ENCODE measurements at regions not wholly inside any gene's neighbourhood (a gene's known extent, or its start where the extent isn't known, plus 50 kb on each side); places are given as distances from the start of the nearest gene placed in this dataset.

- no peak for DNase-seq (ENCODE audit: extremely low read depth in 1 of 2, low read depth in 1 of 2)
These were observed 57.3 kb downstream of the KCNA4 start for GRCh38 chr11:29959488-29959887.

GRCh38 chr11:29957431-29957830 is 59.4 kb downstream of the KCNA4 start:
- no peak for DNase-seq (ENCODE audit: extremely low read depth in 1 of 2, low read depth in 1 of 2)

DNA sequence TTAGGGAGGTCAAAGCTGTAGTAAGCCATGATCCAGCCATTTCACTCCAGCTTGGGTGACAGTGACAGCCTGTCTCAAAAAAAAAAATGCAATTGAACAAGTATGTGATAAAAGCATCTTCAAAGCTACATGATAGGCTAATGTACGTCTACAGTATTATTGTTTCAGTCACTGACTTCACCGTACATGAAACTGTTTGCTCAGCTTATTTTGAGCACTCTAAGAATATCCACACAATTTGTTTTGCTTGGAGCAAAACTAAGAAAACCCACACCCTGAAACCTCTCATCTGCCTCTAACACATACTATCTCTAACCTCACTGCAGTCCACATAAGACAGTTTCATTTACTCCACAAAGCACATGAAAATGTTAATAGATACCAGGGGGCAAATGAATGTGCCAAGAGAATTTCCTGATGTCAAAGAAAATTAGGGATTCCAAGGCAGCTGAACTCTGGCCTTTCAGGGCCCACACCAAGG is 60.7 kb downstream of the KCNA4 start:
- DNase-seq (ENCODE audit: extremely low read depth in 1 of 2, low read depth in 1 of 2) = no peak

DNA sequence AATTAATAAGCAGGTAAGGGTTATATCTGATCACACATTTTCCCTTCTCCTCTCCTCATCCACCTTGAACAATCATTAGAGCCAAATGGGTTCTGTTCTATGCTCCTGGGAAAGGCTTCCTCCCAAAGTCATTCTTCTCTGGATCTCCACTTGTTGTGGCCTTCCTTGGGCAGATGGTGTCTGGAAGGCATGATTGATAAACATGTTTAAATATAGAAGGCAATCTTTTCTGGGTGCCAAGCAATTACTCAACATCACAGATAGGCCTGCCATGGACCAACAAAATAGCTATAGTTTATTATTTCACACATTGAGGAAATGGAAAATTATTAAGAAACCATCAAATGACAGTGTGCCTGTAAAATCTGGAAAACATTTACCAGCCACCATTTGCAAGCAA is 73.5 kb downstream of the KCNA4 start:
- no peak for DNase-seq (ENCODE audit: extremely low read depth in 1 of 2, low read depth in 1 of 2)

DNA sequence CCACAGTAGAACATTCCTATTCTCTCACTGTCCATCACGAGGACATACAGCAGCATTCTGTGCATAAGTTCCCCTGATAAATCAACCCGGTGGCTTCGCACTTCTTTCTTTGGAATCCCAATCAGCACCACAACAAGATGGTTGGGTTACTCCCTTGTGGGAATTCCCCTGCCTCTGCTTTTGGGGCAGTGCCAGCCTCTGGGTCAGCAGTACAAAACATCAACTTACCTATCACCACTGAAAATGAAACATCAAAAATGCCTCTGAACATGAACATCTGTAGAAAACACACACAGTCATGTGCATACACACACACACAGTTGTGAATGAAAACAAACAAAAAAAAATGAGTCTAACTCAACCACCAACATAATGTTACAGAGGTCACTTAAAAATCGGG is 79.3 kb downstream of the KCNA4 start:
- DNase-seq (ENCODE audit: extremely low read depth in 1 of 2, low read depth in 1 of 2) = no peak

DNA sequence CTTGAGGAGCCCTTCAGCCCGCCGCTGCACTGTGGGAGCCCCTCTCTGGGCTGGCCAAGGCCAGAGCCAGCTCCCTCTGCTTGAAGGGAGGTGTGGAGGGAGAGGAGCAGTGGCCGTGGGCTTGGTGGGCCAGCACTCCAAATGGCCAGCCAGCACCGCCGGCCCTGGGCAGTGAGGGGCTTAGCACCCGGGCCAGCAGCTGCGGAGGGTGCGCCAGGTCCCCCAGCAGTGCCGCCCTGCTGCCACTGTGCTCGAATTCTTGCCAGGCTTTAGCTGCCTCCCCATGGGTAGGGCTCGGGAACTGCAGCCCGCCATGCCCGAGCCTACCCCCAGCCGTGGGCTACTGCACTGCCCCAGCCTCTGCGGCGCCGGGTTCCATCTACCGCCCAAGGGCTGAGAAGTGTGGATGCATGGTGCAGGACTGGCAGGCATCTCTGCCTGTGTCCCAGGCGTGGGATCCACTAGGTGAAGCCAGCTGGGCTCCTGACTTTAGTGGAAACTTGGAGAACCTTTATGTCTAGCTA is 82.7 kb downstream of the KCNA4 start:
- DNase-seq (ENCODE audit: extremely low read depth in 1 of 2, low read depth in 1 of 2) = no peak

DNA sequence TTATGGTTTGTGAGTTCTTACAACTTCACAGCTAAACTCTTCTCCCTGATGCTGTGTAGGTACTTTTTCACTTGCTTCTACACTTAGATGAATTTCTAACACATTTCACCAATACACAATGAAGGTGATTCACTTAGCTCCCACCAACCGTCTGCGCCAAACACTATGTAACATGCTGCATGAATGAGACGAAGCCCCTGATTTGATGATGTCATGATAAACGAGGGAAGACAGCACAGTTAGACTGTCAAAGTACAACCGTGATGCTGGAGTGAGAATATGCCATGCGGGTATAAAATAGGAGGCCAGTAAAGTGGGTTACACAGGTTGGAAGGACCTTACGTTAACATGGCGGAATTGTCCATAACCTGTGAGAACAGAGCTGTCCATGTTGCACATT is 100.8 kb downstream of the KCNA4 start:
- no peak for DNase-seq (ENCODE audit: extremely low read depth in 1 of 2, low read depth in 1 of 2)

- DNase-seq (ENCODE audit: extremely low read depth in 1 of 2, low read depth in 1 of 2) = no peak
These were observed 102.5 kb downstream of the KCNA4 start for GRCh38 chr11:29914203-29914930.

DNA sequence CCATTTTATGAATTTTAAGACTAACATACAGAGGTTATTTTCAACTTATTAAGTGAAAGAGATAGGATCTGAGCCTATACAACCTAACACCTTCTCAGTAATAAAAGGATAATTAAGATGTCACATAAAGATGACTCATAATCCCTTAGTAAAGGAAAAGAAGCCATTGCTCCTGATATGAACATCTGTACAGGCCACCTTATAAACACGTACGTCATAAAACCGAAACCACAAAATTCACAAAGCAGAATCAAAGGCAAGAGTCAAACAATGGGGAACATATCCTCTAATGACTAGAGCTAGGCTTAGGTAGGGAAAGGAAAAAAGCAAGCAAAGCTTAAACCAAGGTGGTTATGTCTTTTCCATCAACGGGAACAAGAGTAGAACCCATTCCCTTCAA is 103.5 kb downstream of the KCNA4 start:
- DNase-seq (ENCODE audit: extremely low read depth in 1 of 2, low read depth in 1 of 2) = no peak

GRCh38 chr11:29900382-29900781 is 116.4 kb downstream of the KCNA4 start:
- DNase-seq (ENCODE audit: extremely low read depth in 1 of 2, low read depth in 1 of 2) = no peak

DNA sequence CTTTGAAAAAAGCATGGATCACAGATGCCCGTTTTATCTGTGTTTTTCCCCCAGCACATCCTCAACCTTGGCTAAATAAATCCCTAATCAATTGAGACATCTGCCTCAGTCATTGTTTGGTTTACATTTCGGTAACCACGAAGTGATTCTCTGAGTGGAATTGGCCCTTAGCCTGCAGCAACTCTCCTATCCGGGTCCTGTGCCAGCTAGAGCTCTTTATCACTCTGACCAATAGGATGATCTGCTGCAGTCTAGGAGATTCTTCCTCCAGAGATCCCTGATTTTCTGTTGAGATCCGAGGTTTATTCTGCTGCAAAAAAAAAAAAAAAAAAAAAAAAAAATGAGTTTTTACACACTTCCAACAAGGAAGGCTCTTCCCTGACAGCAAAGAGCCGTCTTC is 137.3 kb downstream of the KCNA4 start:
- DNase-seq (ENCODE audit: extremely low read depth in 1 of 2, low read depth in 1 of 2) = no peak

GRCh38 chr11:29876192-29876591 is 140.6 kb downstream of the KCNA4 start:
- no peak for DNase-seq (ENCODE audit: extremely low read depth in 1 of 2, low read depth in 1 of 2)

DNA sequence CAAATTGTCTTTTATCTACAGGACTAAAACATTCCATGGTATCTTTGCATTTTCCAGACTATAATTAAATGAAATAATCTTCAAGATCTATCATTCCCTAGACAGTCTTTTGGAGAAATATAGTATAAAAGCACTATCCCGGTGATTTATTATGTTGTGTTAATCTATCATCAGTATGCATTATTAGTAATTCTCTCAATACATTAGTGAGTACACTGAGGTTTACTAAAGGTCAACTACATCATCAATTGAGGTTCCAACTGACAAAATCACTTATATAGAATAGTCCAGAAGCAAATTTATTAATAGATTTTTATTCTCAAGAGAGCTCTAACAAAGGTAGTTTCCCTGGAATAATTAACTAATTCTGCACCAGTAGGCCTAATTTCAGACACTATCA is 169.6 kb downstream of the KCNA4 start:
- no peak for DNase-seq (ENCODE audit: extremely low read depth in 1 of 2, low read depth in 1 of 2)

DNA sequence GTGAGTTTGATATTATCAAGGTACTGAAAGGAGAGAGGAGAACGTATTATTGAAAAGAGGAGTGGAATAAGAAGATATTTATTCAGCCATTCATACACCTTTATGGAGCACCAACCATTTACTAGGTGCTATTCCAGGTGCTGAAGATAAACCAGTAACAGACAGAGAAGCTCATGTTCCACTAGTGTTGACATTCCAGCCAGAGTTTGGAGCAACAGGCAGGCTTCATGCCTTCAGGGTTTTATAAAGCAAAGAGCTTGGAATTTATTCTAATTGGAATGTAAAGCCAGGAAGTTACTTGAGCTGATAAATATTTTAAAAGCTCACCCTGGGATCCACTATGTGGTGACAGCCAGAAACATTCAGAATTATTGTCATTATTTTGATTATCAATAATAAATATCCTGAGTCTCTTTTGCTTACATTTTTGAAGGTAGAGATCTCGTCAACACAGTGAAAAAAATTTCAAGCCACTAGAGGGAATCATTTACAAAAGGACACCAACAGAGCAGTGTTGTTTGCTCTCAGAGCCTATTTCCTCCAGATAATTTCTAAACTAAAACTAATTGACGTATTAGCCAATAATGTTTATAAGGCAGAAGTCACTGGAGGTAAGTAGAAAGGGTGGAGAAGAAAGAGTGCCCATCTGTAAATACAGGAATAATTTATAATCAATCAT is 172.0 kb downstream of the KCNA4 start:
- DNase-seq (ENCODE audit: extremely low read depth in 1 of 2, low read depth in 1 of 2) = no peak

- DNase-seq (ENCODE audit: extremely low read depth in 1 of 2, low read depth in 1 of 2) = no peak
These were observed 172.8 kb downstream of the KCNA4 start for GRCh38 chr11:29844031-29844430.

DNA sequence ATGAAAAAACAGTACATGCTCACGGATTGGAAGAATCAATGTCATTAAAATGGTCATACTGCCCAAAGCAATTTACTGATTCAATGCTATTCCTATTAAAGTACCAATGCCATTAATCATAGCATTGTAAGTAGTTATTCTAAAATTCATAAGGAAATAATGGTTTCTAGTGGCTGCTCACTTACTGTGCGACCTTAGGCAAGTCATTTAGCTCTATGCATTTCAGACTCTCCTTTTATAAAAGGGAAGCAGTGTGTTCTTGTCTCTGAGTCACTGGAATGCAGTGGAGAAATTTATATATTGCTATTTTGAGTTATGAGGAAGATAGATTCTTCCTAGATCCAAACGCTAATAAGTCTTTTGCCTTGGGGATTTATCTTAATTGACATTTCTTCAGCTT is 174.8 kb downstream of the KCNA4 start:
- DNase-seq (ENCODE audit: extremely low read depth in 1 of 2, low read depth in 1 of 2) = no peak

- DNase-seq (ENCODE audit: extremely low read depth in 1 of 2, low read depth in 1 of 2) = no peak
These were observed 190.0 kb downstream of the KCNA4 start for GRCh38 chr11:29826878-29827277.

- DNase-seq (ENCODE audit: extremely low read depth in 1 of 2, low read depth in 1 of 2) = no peak
These were observed 200.5 kb downstream of the KCNA4 start for GRCh38 chr11:29816359-29816758.

DNA sequence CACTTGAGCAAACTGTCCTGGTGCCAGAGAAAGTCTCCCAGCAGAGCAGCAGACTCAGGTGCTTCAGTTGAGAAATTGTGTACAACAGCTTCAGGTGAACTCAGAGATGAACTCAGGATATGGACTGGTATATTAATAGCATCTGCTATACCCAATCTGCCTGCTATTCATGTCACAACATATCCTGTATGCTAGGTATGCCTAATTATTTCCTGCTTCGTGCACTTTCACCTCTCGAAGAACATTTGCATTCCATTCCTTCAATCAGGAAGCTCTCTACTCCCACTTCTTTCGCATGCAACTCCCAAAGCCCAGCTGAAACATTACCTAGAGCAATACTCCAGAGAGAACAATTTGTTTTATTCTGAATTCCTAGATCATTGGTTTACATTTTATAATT is 207.7 kb downstream of the KCNA4 start:
- no peak for DNase-seq (ENCODE audit: extremely low read depth in 1 of 2, low read depth in 1 of 2)

GRCh38 chr11:29802522-29802921 is 214.3 kb downstream of the KCNA4 start:
- no peak for DNase-seq (ENCODE audit: extremely low read depth in 1 of 2, low read depth in 1 of 2)

- DNase-seq (ENCODE audit: extremely low read depth in 1 of 2, low read depth in 1 of 2) = no peak
These were observed 215.3 kb downstream of the KCNA4 start for GRCh38 chr11:29801561-29801960.

- DNase-seq (ENCODE audit: extremely low read depth in 1 of 2, low read depth in 1 of 2) = no peak
These were observed 230.7 kb downstream of the KCNA4 start for GRCh38 chr11:29786092-29786491.
